A673 (cell line): ENCODE measurements at regions not wholly inside any gene's neighbourhood (a gene's known extent, or its start where the extent isn't known, plus 50 kb on each side); places are given as distances from the start of the nearest gene placed in this dataset.
"Not testable (repeated sequence)": the region's sequence is repeated elsewhere in the genome, so short reads cannot be mapped to it uniquely, and the experiment has no call there.

Experiments used
- BruUV-seq: library from RNA; stranded (reverse); fragments of 400-500 nt; replicated peaks from 2 replicates; lab custom pipeline; 2021; lab: Mats Ljungman, UMichigan
- CTCF ChIA-PET: fragments of 300-600 bp; sonication (Branson Sonifier 250); formaldehyde crosslinking; loops from one replicate; lab custom pipeline; 2022; ENCODE audit warnings: antibody characterized with exemption; lab: Charles Lee
- POLR2A ChIA-PET: fragments of 300-600 bp; sonication (Branson Sonifier 250); formaldehyde crosslinking; loops from one replicate; lab custom pipeline; 2022; ENCODE audit warnings: antibody characterized with exemption; ENCODE audit not compliant: low non-redundant PET; lab: Charles Lee
- DNase-seq: peaks from one replicate; pipeline ENCODE4 v3.0.0-alpha.2; 2015; ENCODE audit warnings: low spot score
- H3K27ac ChIP-seq: fragments of 200-600 bp; sonication (generic); 2 replicates; pipeline ENCODE4 v1.5.1; 2016; ENCODE audit warnings: mixed run types, low read depth, mild to moderate bottlenecking, mixed read lengths, antibody characterized with exemption, low read length; ENCODE audit not compliant: poor library complexity, severe bottlenecking
- H3K27me3 ChIP-seq: fragments of 200-600 bp; sonication (generic); replicated peaks from 2 replicates; pipeline ENCODE4 v1.6.1; 2017; ENCODE audit warnings: mixed run types, low read depth, mild to moderate bottlenecking, mixed read lengths, antibody characterized with exemption, low read length; ENCODE audit not compliant: insufficient read depth, poor library complexity
- H3K36me3 ChIP-seq: fragments of 200-600 bp; sonication (generic); 2 replicates; pipeline ENCODE4 v1.6.1; 2016; ENCODE audit warnings: mixed run types, mild to moderate bottlenecking, mixed read lengths, antibody characterized with exemption, low read length; ENCODE audit not compliant: insufficient read depth, poor library complexity, severe bottlenecking
- H3K4me1 ChIP-seq: fragments of 200-600 bp; sonication (generic); 2 replicates; pipeline ENCODE4 v1.6.1; 2017; ENCODE audit warnings: mixed run types, mild to moderate bottlenecking, mixed read lengths, antibody characterized with exemption, low read length; ENCODE audit not compliant: insufficient read depth, poor library complexity, severe bottlenecking
- H3K4me3 ChIP-seq: fragments of 200-600 bp; sonication (generic); 2 replicates; pipeline ENCODE4 v1.5.1; 2016; ENCODE audit warnings: low read depth, mixed run types, mild to moderate bottlenecking, mixed read lengths, low read length; ENCODE audit not compliant: poor library complexity, severe bottlenecking
- H3K9me3 ChIP-seq: fragments of 200-600 bp; sonication (generic); 2 replicates; pipeline ENCODE4 v1.6.1; 2016; ENCODE audit warnings: mixed run types, low read depth, mild to moderate bottlenecking, mixed read lengths, antibody characterized with exemption, low read length; ENCODE audit not compliant: poor library complexity, severe bottlenecking
- CTCF ChIP-seq: fragments of 300-800, 200-600 bp; sonication (generic); conservative IDR thresholded peaks from 2 replicates; pipeline ENCODE4 v1.5.1; 2017; ENCODE audit warnings: low read depth, mild to moderate bottlenecking, antibody characterized with exemption, low read length, moderate library complexity, mixed read lengths
- EZH2 ChIP-seq: fragments of 200-600 bp; sonication (generic); IDR thresholded peaks from 2 replicates; pipeline ENCODE4 v1.6.1; 2017; ENCODE audit warnings: borderline replicate concordance, low read depth, mild to moderate bottlenecking, mixed read lengths, antibody characterized with exemption, low read length; ENCODE audit not compliant: poor library complexity, severe bottlenecking
- intact Hi-C: fragments of 100-400 bp; cut with micrococcal nuclease; formaldehyde crosslinking; loops from one replicate; pipeline ENCODE4 v1.10.0; 2022; ENCODE audit not compliant: unreplicated experiment

- Histone ChIP-seq H3K27ac (no peak overlapping the region), H3K27me3 (no peaks in the 10 kb centered on the region), H3K9me3 (no peaks in the 10 kb centered on the region), H3K4me1 (no peaks in the 10 kb centered on the region), H3K36me3 (no peaks in the 10 kb centered on the region), H3K4me3 (no peak overlapping the region)
- intact Hi-C loops, result no loop called here
- ChIA-PET CTCF (no interaction called here), POLR2A (no interaction called here)
- BruUV-seq, result no TSS peak
- DNase-seq, result no peak
- TF ChIP-seq EZH2, result no peak
- TF ChIP-seq CTCF, result no peak
Observed at GRCh38 chr9:24051587-24051986, 225.5 kb upstream of the ELAVL2 start.

GRCh38 chr9:24050239-24050638 is 224.2 kb upstream of the ELAVL2 start:
- POLR2A ChIA-PET, H3K27me3 ChIP-seq, BruUV-seq, H3K4me1 ChIP-seq, DNase-seq, H3K36me3 ChIP-seq, intact Hi-C loops, CTCF ChIA-PET, H3K27ac ChIP-seq, H3K4me3 ChIP-seq, H3K9me3 ChIP-seq: not testable (repeated sequence)

- intact Hi-C loops, result no loop called here
- no peak for DNase-seq
- no peaks in the 10 kb centered on the region for H3K36me3 ChIP-seq
- no peak overlapping the region for H3K27ac ChIP-seq
- no peaks in the 10 kb centered on the region for H3K4me1 ChIP-seq
- TF ChIP-seq CTCF (no peak), EZH2 (no peak)
- BruUV-seq, result no TSS peak
- no peaks in the 10 kb centered on the region for H3K27me3 ChIP-seq
- CTCF ChIA-PET, result no interaction called here
- no peak overlapping the region for H3K4me3 ChIP-seq
- H3K9me3 ChIP-seq, result no peaks in the 10 kb centered on the region
- POLR2A ChIA-PET, result no interaction called here
Observed at GRCh38 chr9:24045150-24045549, 219.1 kb upstream of the ELAVL2 start.

- DNase-seq, result no peak
- BruUV-seq, result no TSS peak
- intact Hi-C loops, result no loop called here
- H3K27ac ChIP-seq, result no peak overlapping the region
- ChIA-PET POLR2A (no interaction called here), CTCF (no interaction called here)
- H3K9me3 ChIP-seq, result no peaks in the 10 kb centered on the region
- no peak overlapping the region for H3K4me3 ChIP-seq
- H3K4me1 ChIP-seq, result no peaks in the 10 kb centered on the region
- no peaks in the 10 kb centered on the region for H3K36me3 ChIP-seq
- TF ChIP-seq EZH2 (no peak), CTCF (no peak)
- H3K27me3 ChIP-seq, result no peaks in the 10 kb centered on the region
Observed at GRCh38 chr9:24044576-24044975, 218.5 kb upstream of the ELAVL2 start.
